ENCODE measurements at regions not wholly inside any gene's neighbourhood (a gene's known extent, or its start where the extent isn't known, plus 50 kb on each side); places are given as distances from the start of the nearest gene placed in this dataset.
"Not testable (repeated sequence)": the region's sequence is repeated elsewhere in the genome, so short reads cannot be mapped to it uniquely, and the experiment has no call there.

GRCh38 chr6:27143474-27144026, 104.0 kb upstream of the PRSS16 start:
- no peaks in the 10 kb centered on the region for H3K9me3 Mint-ChIP-seq
- no peak for ATAC-seq
- DNase-seq (ENCODE audit: low spot score in 2 of 2) = no peak

GRCh38 chr6:27144740-27145079, 102.8 kb upstream of the PRSS16 start:
- Mint-ChIP-seq H3K27ac (no peak overlapping the region), H3K9me3 (no peaks in the 10 kb centered on the region), H3K36me3 (peaks cover 2 to 5% of the 10 kb centered on the region in 2 donors)
- DNase-seq (ENCODE audit: low spot score in 2 of 2) = no peak
- ATAC-seq = no peak

More at GRCh38 chr6:27143474-27144026, 104.0 kb upstream of the PRSS16 start:
- Mint-ChIP-seq H3K27ac (peak overlapping the region in 1 of 2 donors; percentile 95), H3K36me3 (peaks cover 9 to 13% of the 10 kb centered on the region in 2 donors)

GRCh38 chr6:27145731-27146455, 101.6 kb upstream of the PRSS16 start:
- no peak overlapping the region for H3K27ac Mint-ChIP-seq
- ATAC-seq (peak; percentile 38 to 50), DNase-seq (ENCODE audit: low spot score in 2 of 2) (peak; percentile 65 to 70)
- H3K9me3 Mint-ChIP-seq = no peaks in the 10 kb centered on the region
- no peaks in the 10 kb centered on the region for H3K36me3 Mint-ChIP-seq

GRCh38 chr6:27146456-27146705, 101.1 kb upstream of the PRSS16 start:
- ATAC-seq = peak in 1 of 2 donors; percentile 2
- not testable (repeated sequence) for H3K9me3 Mint-ChIP-seq; DNase-seq (ENCODE audit: low spot score in 2 of 2); H3K27ac Mint-ChIP-seq; H3K36me3 Mint-ChIP-seq

- no peaks in the 10 kb centered on the region for H3K9me3 Mint-ChIP-seq
- no peak overlapping the region for H3K27ac Mint-ChIP-seq
- H3K36me3 Mint-ChIP-seq = no peaks in the 10 kb centered on the region
- DNase-seq (ENCODE audit: low spot score in 2 of 2) = peak; percentile 88 to 90
- ATAC-seq = peak; percentile 75 to 85
Observed at GRCh38 chr6:27146706-27147505, 100.6 kb upstream of the PRSS16 start.

GRCh38 chr6:27148404-27148795, 99.1 kb upstream of the PRSS16 start:
- Mint-ChIP-seq H3K9me3 (no peaks in the 10 kb centered on the region), H3K36me3 (no peaks in the 10 kb centered on the region), H3K27ac (peak overlapping the region in 1 of 2 donors; percentile 97)
- DNase-seq (ENCODE audit: low spot score in 2 of 2) (no peak), ATAC-seq (no peak)

GRCh38 chr6:27149150-27149549, 98.4 kb upstream of the PRSS16 start:
- Mint-ChIP-seq H3K36me3 (no peaks in the 10 kb centered on the region), H3K27ac (peak overlapping the region in 1 of 2 donors; percentile 97), H3K9me3 (no peaks in the 10 kb centered on the region)
- DNase-seq (ENCODE audit: low spot score in 2 of 2) = no peak
- ATAC-seq = no peak

- peak in 1 of 2 donors; percentile 10 for ATAC-seq
- Mint-ChIP-seq H3K9me3 (no peaks in the 10 kb centered on the region), H3K27ac (peak overlapping the region in 1 of 2 donors; percentile 63), H3K36me3 (peaks cover 0 to 5% of the 10 kb centered on the region in 2 donors)
- DNase-seq (ENCODE audit: low spot score in 2 of 2) = no peak
Observed at GRCh38 chr6:27154696-27155095, 92.8 kb upstream of the PRSS16 start.

GRCh38 chr6:27156874-27157458, 90.5 kb upstream of the PRSS16 start:
- no peak for DNase-seq (ENCODE audit: low spot score in 2 of 2)
- ATAC-seq = no peak
- peaks cover 0 to 5% of the 10 kb centered on the region in 2 donors for H3K36me3 Mint-ChIP-seq
- no peaks in the 10 kb centered on the region for H3K9me3 Mint-ChIP-seq
- peak overlapping the region; percentile 93 to 94 for H3K27ac Mint-ChIP-seq

- Mint-ChIP-seq H3K36me3 (peaks cover 0 to 5% of the 10 kb centered on the region in 2 donors), H3K27ac (peak overlapping the region; percentile 93 to 94), H3K9me3 (no peaks in the 10 kb centered on the region)
- DNase-seq (ENCODE audit: low spot score in 2 of 2) (peak; percentile 74 to 75), ATAC-seq (peak; percentile 85 to 92)
Observed at GRCh38 chr6:27157459-27158315, 89.8 kb upstream of the PRSS16 start.

- ATAC-seq (no peak), DNase-seq (ENCODE audit: low spot score in 2 of 2) (no peak)
- Mint-ChIP-seq H3K9me3 (no peaks in the 10 kb centered on the region), H3K36me3 (peaks cover 0 to 5% of the 10 kb centered on the region in 2 donors), H3K27ac (peak overlapping the region; percentile 93 to 94)
Observed at GRCh38 chr6:27158316-27158643, 89.2 kb upstream of the PRSS16 start.

GRCh38 chr6:27159725-27160124, 87.8 kb upstream of the PRSS16 start:
- DNase-seq (ENCODE audit: low spot score in 2 of 2) (no peak), ATAC-seq (no peak)
- Mint-ChIP-seq H3K36me3 (peaks cover 0 to 5% of the 10 kb centered on the region in 2 donors), H3K27ac (no peak overlapping the region), H3K9me3 (no peaks in the 10 kb centered on the region)

GRCh38 chr6:27161115-27161514, 86.4 kb upstream of the PRSS16 start:
- ATAC-seq (no peak), DNase-seq (ENCODE audit: low spot score in 2 of 2) (no peak)
- H3K9me3 Mint-ChIP-seq = no peaks in the 10 kb centered on the region
- no peak overlapping the region for H3K27ac Mint-ChIP-seq
- peaks cover 0 to 5% of the 10 kb centered on the region in 2 donors for H3K36me3 Mint-ChIP-seq

- no peak for DNase-seq (ENCODE audit: low spot score in 2 of 2)
- ATAC-seq = no peak
- Mint-ChIP-seq H3K9me3 (no peaks in the 10 kb centered on the region), H3K36me3 (peaks cover 0 to 5% of the 10 kb centered on the region in 2 donors), H3K27ac (peak overlapping the region; percentile 84 to 95)
Observed at GRCh38 chr6:27161603-27161945, 85.9 kb upstream of the PRSS16 start.

GRCh38 chr6:27161946-27162603, 85.4 kb upstream of the PRSS16 start:
- DNase-seq (ENCODE audit: low spot score in 2 of 2) = peak in 1 of 2 donors; percentile 37
- H3K36me3 Mint-ChIP-seq = peaks cover 0 to 5% of the 10 kb centered on the region in 2 donors
- ATAC-seq = peak; percentile 23 to 30
- H3K27ac Mint-ChIP-seq = peak overlapping the region; percentile 84 to 95
- no peaks in the 10 kb centered on the region for H3K9me3 Mint-ChIP-seq

- no peak overlapping the region for H3K27ac Mint-ChIP-seq
- H3K9me3 Mint-ChIP-seq = no peaks in the 10 kb centered on the region
- no peak for ATAC-seq
- DNase-seq (ENCODE audit: low spot score in 2 of 2) = no peak
- no peaks in the 10 kb centered on the region for H3K36me3 Mint-ChIP-seq
Observed at GRCh38 chr6:27163834-27164233, 83.7 kb upstream of the PRSS16 start.
